GM18858 (cell line): ENCODE measurements at regions not wholly inside any gene's neighbourhood (a gene's known extent, or its start where the extent isn't known, plus 50 kb on each side); places are given as distances from the start of the nearest gene placed in this dataset.

Source experiments
- ATAC-seq: cut with Tn5 transposase; IDR thresholded peaks from one replicate; pipeline ENCODE4 v1.9.1; 2021; ENCODE audit not compliant: unreplicated experiment

- no peak for ATAC-seq
Measured at GRCh38 chr18:78297048-78297447, 682.6 kb upstream of the SALL3 start.

GRCh38 chr18:78303519-78304191, 676.0 kb upstream of the SALL3 start:
- no peak for ATAC-seq

- no peak for ATAC-seq
Measured at GRCh38 chr18:78304192-78305164, 675.1 kb upstream of the SALL3 start.

- no peak for ATAC-seq
Measured at GRCh38 chr18:78305789-78306188, 673.8 kb upstream of the SALL3 start.

GRCh38 chr18:78309307-78309706, 670.3 kb upstream of the SALL3 start:
- ATAC-seq = no peak

- ATAC-seq = no peak
Measured at GRCh38 chr18:78309924-78310323, 669.7 kb upstream of the SALL3 start.

GRCh38 chr18:78319264-78319663, 660.4 kb upstream of the SALL3 start:
- no peak for ATAC-seq

- no peak for ATAC-seq
Measured at GRCh38 chr18:78319961-78320360, 659.7 kb upstream of the SALL3 start.

GRCh38 chr18:78321402-78321801, 658.2 kb upstream of the SALL3 start:
- no peak for ATAC-seq

- ATAC-seq = no peak
Measured at GRCh38 chr18:78323453-78324197, 656.0 kb upstream of the SALL3 start.

GRCh38 chr18:78327643-78328042, 652.0 kb upstream of the SALL3 start:
- ATAC-seq = no peak

- no peak for ATAC-seq
Measured at GRCh38 chr18:78330766-78331165, 648.9 kb upstream of the SALL3 start.

GRCh38 chr18:78352910-78353309, 626.7 kb upstream of the SALL3 start:
- ATAC-seq = no peak

- ATAC-seq = no peak
Measured at GRCh38 chr18:78362198-78362597, 617.4 kb upstream of the SALL3 start.

- ATAC-seq = no peak
Measured at GRCh38 chr18:78363556-78364387, 615.8 kb upstream of the SALL3 start.

- ATAC-seq = no peak
Measured at GRCh38 chr18:78364388-78364960, 615.1 kb upstream of the SALL3 start.

GRCh38 chr18:78367996-78368395, 611.6 kb upstream of the SALL3 start:
- no peak for ATAC-seq

GRCh38 chr18:78368726-78369125, 610.9 kb upstream of the SALL3 start:
- ATAC-seq = no peak

- no peak for ATAC-seq
Measured at GRCh38 chr18:78376046-78376445, 603.6 kb upstream of the SALL3 start.

GRCh38 chr18:78378403-78378802, 601.2 kb upstream of the SALL3 start:
- no peak for ATAC-seq
